ENCODE measurements at regions not wholly inside any gene's neighbourhood (a gene's known extent, or its start where the extent isn't known, plus 50 kb on each side); places are given as distances from the start of the nearest gene placed in this dataset.

DNA sequence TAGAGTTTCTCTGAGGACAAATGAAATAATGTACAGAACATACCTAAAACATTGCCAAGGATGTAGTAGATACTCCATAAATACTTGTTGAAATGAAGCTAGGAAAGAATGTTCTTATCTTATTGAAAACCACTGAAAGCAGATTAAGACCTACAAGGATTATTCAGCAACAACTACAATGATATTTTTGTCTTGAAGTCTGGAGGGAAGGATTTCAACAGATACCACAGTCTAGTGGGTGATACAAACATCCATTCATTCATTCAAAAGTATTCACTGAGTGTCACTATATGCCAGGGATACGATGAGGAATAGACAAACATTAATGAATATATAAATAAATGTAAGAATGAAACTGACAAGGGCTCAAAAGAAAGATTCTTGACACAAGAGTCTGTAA lies 74.7 kb upstream of the THBS1 start:
- intact Hi-C loops (cut with DNase I), result no loop called here
- Histone ChIP-seq H3K4me3 (no peak overlapping the region), H3K4me1 (no peaks in the 10 kb centered on the region), H3K27me3 (no peaks in the 10 kb centered on the region), H3K9me3 (no peaks in the 10 kb centered on the region), H3K27ac (no peak overlapping the region), H3K36me3 (no peaks in the 10 kb centered on the region)
- TF ChIP-seq, protein P1, sequence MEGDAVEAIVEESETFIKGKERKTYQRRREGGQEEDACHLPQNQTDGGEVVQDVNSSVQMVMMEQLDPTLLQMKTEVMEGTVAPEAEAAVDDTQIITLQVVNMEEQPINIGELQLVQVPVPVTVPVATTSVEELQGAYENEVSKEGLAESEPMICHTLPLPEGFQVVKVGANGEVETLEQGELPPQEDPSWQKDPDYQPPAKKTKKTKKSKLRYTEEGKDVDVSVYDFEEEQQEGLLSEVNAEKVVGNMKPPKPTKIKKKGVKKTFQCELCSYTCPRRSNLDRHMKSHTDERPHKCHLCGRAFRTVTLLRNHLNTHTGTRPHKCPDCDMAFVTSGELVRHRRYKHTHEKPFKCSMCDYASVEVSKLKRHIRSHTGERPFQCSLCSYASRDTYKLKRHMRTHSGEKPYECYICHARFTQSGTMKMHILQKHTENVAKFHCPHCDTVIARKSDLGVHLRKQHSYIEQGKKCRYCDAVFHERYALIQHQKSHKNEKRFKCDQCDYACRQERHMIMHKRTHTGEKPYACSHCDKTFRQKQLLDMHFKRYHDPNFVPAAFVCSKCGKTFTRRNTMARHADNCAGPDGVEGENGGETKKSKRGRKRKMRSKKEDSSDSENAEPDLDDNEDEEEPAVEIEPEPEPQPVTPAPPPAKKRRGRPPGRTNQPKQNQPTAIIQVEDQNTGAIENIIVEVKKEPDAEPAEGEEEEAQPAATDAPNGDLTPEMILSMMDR (IDR thresholded peaks at IDR 0.05), result no peak
- ATAC-seq (no peak), DNase-seq (no peak)

- no peaks in the 10 kb centered on the region for H3K36me3 ChIP-seq
- no peaks in the 10 kb centered on the region for H3K9me3 ChIP-seq
- TF ChIP-seq, protein P1 (IDR thresholded peaks at IDR 0.05), result no peak
- peaks cover 3% of the 10 kb centered on the region for H3K4me1 ChIP-seq
- H3K27me3 ChIP-seq, result no peaks in the 10 kb centered on the region
- no peak overlapping the region for H3K27ac ChIP-seq
- DNase-seq (no peak), ATAC-seq (peak; percentile 60)
- intact Hi-C loops (cut with DNase I), result no loop called here
- H3K4me3 ChIP-seq, result no peak overlapping the region
Measured at GRCh38 chr15:39508536-39508935, 72.3 kb upstream of the THBS1 start.

DNA sequence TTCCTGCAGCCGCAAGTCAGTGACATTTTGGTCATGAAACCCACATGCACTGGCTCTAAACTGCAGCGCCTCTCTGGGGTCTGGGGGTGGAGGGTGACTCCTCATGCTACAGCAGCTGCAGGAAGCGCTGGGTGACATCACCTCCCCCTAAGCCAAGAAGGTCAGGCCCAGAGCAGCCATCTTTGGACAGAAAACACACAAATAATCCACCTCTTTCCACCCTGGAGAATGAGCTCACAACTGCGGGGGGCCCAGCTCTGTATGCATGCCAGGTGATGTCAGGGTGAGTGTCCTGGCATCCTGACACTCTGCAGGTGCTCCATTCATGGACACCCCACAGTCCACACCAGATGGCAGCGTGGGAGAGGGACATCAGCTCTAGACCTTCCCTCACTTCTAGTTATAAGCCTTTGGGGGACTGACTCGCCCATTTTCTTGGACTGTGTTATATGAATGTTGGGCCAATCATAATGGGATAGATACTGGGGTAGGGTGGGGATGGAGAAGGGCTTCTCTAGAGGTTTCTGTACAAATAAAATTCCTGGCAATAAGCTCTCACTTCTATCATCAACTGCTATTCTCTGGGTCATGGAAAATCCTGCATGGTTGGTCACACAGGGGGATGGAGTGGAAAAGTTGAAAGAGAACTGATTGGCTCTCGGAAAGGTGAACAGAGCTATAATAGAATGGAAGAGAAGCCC lies 70.7 kb upstream of the THBS1 start:
- Histone ChIP-seq H3K4me3 (no peak overlapping the region), H3K9me3 (peaks cover 4% of the 10 kb centered on the region), H3K36me3 (no peaks in the 10 kb centered on the region), H3K27me3 (no peaks in the 10 kb centered on the region), H3K27ac (no peak overlapping the region), H3K4me1 (peaks cover 3% of the 10 kb centered on the region)
- TF ChIP-seq, protein P1 (IDR thresholded peaks at IDR 0.05), result no peak
- DNase-seq, result no peak
- intact Hi-C loops (cut with DNase I), result no loop called here
- ATAC-seq, result no peak

GRCh38 chr15:39511000-39511915 lies 69.6 kb upstream of the THBS1 start:
- ATAC-seq, result peak; percentile 38
- H3K4me1 ChIP-seq, result peaks cover 3% of the 10 kb centered on the region
- no peak for DNase-seq
- intact Hi-C loops (cut with DNase I), result no loop called here
- H3K9me3 ChIP-seq, result peaks cover 5% of the 10 kb centered on the region
- H3K36me3 ChIP-seq, result no peaks in the 10 kb centered on the region
- no peak overlapping the region for H3K27ac ChIP-seq
- H3K4me3 ChIP-seq, result no peak overlapping the region
- TF ChIP-seq, protein P1 (IDR thresholded peaks at IDR 0.05), result no peak
- no peaks in the 10 kb centered on the region for H3K27me3 ChIP-seq

DNA sequence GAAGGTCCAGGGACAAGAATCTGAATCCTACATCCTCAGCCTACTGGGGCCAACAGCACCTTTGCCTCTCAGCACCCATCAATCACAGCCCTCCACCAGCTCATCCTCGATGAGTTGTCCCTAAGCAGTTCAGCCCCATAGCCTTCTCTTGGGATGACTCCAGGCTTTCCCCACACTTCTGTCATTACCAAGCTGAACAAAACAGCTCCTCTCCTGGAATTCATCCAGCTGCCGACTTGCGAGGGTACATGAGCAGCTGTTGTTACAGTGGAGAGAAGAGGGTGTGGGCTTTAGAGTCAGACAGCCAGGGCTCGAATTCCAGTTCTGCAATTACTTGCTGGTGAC lies 69.0 kb upstream of the THBS1 start:
- no peaks in the 10 kb centered on the region for H3K36me3 ChIP-seq
- DNase-seq, result no peak
- no peaks in the 10 kb centered on the region for H3K27me3 ChIP-seq
- no peak for ATAC-seq
- H3K4me1 ChIP-seq, result peaks cover 3% of the 10 kb centered on the region
- intact Hi-C loops (cut with DNase I), result no loop called here
- no peak overlapping the region for H3K4me3 ChIP-seq
- TF ChIP-seq, protein P1 (IDR thresholded peaks at IDR 0.05), result no peak
- no peak overlapping the region for H3K27ac ChIP-seq
- peaks cover 5% of the 10 kb centered on the region for H3K9me3 ChIP-seq
